Skin epidermis (tissue), 12 donors: ENCODE measurements at regions not wholly inside any gene's neighbourhood (a gene's known extent, or its start where the extent isn't known, plus 50 kb on each side); places are given as distances from the start of the nearest gene placed in this dataset.
"Not testable (repeated sequence)": the region's sequence is repeated elsewhere in the genome, so short reads cannot be mapped to it uniquely, and the experiment has no call there.

Experiments
- H3K27ac ChIP-seq, 21 experiments: fragments of 200-600 bp; sonication (generic) in 11 of 21; one replicate each; pipeline ENCODE4 v1.5.0; 2020; ENCODE audit warnings: mild to moderate bottlenecking in 3 of 21, inconsistent platforms in 2 of 21, moderate library complexity in 2 of 21
- H3K4me3 ChIP-seq, 7 experiments: fragments of 200-600 bp; sonication (generic) in 2 of 7; one replicate each; pipeline ENCODE4 v1.5.0; 2020; ENCODE audit warnings: inconsistent platforms in 2 of 7, mild to moderate bottlenecking in 2 of 7, moderate library complexity in 1 of 7

GRCh38 chr4:81324594-81324993 is 109.6 kb upstream of the PRKG2 start:
- H3K27ac ChIP-seq, H3K4me3 ChIP-seq: not testable (repeated sequence)

GRCh38 chr4:81319657-81320056 is 104.6 kb upstream of the PRKG2 start:
- no peak overlapping the region for H3K4me3 ChIP-seq
- H3K27ac ChIP-seq: no peak overlapping the region

GRCh38 chr4:81314897-81315470 is 100.0 kb upstream of the PRKG2 start:
- peak overlapping the region in 1 of 21 experiments; percentile 18 for H3K27ac ChIP-seq
- no peak overlapping the region for H3K4me3 ChIP-seq

- no peak overlapping the region for H3K27ac ChIP-seq
- no peak overlapping the region for H3K4me3 ChIP-seq
Observed at GRCh38 chr4:81314196-81314896, 99.3 kb upstream of the PRKG2 start.

- H3K27ac ChIP-seq: no peak overlapping the region
- H3K4me3 ChIP-seq: no peak overlapping the region
Observed at GRCh38 chr4:81307991-81308390, 93.0 kb upstream of the PRKG2 start.

GRCh38 chr4:81304871-81305270 is 89.8 kb upstream of the PRKG2 start:
- Histone ChIP-seq H3K4me3 (no peak overlapping the region), H3K27ac (no peak overlapping the region)

GRCh38 chr4:81300352-81300751 is 85.3 kb upstream of the PRKG2 start:
- H3K27ac ChIP-seq, H3K4me3 ChIP-seq: not testable (repeated sequence)

- H3K27ac ChIP-seq: no peak overlapping the region
- H3K4me3 ChIP-seq: no peak overlapping the region
Observed at GRCh38 chr4:81290813-81291212, 75.8 kb upstream of the PRKG2 start.

- H3K27ac ChIP-seq: no peak overlapping the region
Observed at GRCh38 chr4:81287101-81287500, 72.1 kb upstream of the PRKG2 start.

GRCh38 chr4:81282131-81282530 is 67.1 kb upstream of the PRKG2 start:
- H3K4me3 ChIP-seq: no peak overlapping the region
- H3K27ac ChIP-seq: no peak overlapping the region

More at GRCh38 chr4:81287101-81287500, 72.1 kb upstream of the PRKG2 start:
- H3K4me3 ChIP-seq: no peak overlapping the region

- Histone ChIP-seq H3K4me3 (no peak overlapping the region), H3K27ac (no peak overlapping the region)
Observed at GRCh38 chr4:81274460-81274859, 59.4 kb upstream of the PRKG2 start.

- no peak overlapping the region for H3K27ac ChIP-seq
- no peak overlapping the region for H3K4me3 ChIP-seq
Observed at GRCh38 chr4:81272671-81273070, 57.6 kb upstream of the PRKG2 start.
